ENCODE measurements at regions not wholly inside any gene's neighbourhood (a gene's known extent, or its start where the extent isn't known, plus 50 kb on each side); places are given as distances from the start of the nearest gene placed in this dataset.

DNA sequence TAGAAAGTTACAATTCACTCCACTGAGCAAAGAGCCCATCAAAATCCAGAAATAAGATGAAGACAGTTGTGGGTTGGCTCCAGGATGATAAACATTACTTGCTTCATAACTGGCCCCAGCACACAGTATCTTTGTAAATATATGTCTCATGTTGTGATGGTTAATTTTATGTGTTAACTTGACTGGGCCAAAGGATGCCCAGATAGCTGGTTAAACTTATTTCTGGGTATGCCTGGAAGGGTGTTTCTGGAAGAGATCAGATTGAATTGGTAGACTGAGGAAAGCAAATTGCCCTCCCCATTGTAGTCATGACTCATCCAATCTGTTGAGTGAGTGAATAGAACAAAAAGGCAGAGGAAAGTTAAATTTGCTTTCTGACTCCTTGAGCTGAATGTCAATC lies 373.8 kb downstream of the LNPK start:
- TF ChIP-seq, protein P1, sequence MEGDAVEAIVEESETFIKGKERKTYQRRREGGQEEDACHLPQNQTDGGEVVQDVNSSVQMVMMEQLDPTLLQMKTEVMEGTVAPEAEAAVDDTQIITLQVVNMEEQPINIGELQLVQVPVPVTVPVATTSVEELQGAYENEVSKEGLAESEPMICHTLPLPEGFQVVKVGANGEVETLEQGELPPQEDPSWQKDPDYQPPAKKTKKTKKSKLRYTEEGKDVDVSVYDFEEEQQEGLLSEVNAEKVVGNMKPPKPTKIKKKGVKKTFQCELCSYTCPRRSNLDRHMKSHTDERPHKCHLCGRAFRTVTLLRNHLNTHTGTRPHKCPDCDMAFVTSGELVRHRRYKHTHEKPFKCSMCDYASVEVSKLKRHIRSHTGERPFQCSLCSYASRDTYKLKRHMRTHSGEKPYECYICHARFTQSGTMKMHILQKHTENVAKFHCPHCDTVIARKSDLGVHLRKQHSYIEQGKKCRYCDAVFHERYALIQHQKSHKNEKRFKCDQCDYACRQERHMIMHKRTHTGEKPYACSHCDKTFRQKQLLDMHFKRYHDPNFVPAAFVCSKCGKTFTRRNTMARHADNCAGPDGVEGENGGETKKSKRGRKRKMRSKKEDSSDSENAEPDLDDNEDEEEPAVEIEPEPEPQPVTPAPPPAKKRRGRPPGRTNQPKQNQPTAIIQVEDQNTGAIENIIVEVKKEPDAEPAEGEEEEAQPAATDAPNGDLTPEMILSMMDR (IDR thresholded peaks at IDR 0.05) = no peak
- TF ChIP-seq POLR2A (IDR thresholded peaks at IDR 0.05) = no peak
- no peak for TF ChIP-seq POLR2AphosphoS5 (IDR thresholded peaks at IDR 0.05)
